ENCODE measurements at regions not wholly inside any gene's neighbourhood (a gene's known extent, or its start where the extent isn't known, plus 50 kb on each side); places are given as distances from the start of the nearest gene placed in this dataset.

GRCh38 chr5:15376088-15376487 is 123.9 kb upstream of the FBXL7 start:
- Histone ChIP-seq H3K4me3 (ENCODE audit: low read length in 2 of 2) (no peak overlapping the region), H3K36me3 (replicated peaks in 1 of 2; ENCODE audit: control insufficient read depth in 2 of 2, insufficient read depth in 2 of 2, low read length in 2 of 2) (no peaks in the 10 kb centered on the region), H3K23ac (ENCODE audit: low read depth, low read length, poor library complexity) (no peak overlapping the region), H3K9ac (ENCODE audit: low read depth, low read length, poor library complexity) (no peak overlapping the region), H2BK5ac (ENCODE audit: low read length) (no peak overlapping the region), H3K4me1 (ENCODE audit: control insufficient read depth in 2 of 2, insufficient read depth in 1 of 2, low read depth in 1 of 2, low read length in 2 of 2) (no peaks in the 10 kb centered on the region), H3K27me3 (ENCODE audit: control insufficient read depth in 3 of 3, insufficient read depth in 3 of 3, low read depth in 1 of 3, low read length in 3 of 3) (no peaks in the 10 kb centered on the region), H4K91ac (ENCODE audit: low read depth, low read length, poor library complexity) (no peak overlapping the region), H3K14ac (ENCODE audit: low read length) (no peak overlapping the region), H3K18ac (ENCODE audit: low read length) (no peak overlapping the region), H3K79me1 (ENCODE audit: low read depth, low read length) (no peaks in the 10 kb centered on the region), H2AFZ (ENCODE audit: low read length) (no peak overlapping the region), H2BK120ac (ENCODE audit: low read depth, low read length) (no peak overlapping the region), H2BK12ac (ENCODE audit: low read length) (no peak overlapping the region), H3K9me3 (replicated peaks in 1 of 2; ENCODE audit: control insufficient read depth in 2 of 2, insufficient read depth in 1 of 2, low read depth in 1 of 2, low read length in 2 of 2) (no peaks in the 10 kb centered on the region), H4K8ac (ENCODE audit: low read depth, low read length) (no peak overlapping the region), H3K4me2 (ENCODE audit: insufficient read depth, low read length, poor library complexity, severe bottlenecking) (no peak overlapping the region), H3K27ac (replicated peaks; ENCODE audit: low read length) (no peak overlapping the region), H2BK15ac (ENCODE audit: low read length) (no peak overlapping the region), H3K4ac (ENCODE audit: low read length) (no peak overlapping the region), H2AK5ac (ENCODE audit: low read depth, low read length) (no peak overlapping the region)
- no peak for DNase-seq (ENCODE audit: low spot score)
- no CpG with 5 or more reads among the region's 1 CpG for WGBS, 2 donors (ENCODE audit: extremely low coverage in 2 of 2, insufficient read length in 2 of 2, insufficient replicate concordance in 1 of 2)

- Histone ChIP-seq H2BK15ac (ENCODE audit: low read length) (no peak overlapping the region), H3K27ac (replicated peaks; ENCODE audit: low read length) (no peak overlapping the region), H2AK5ac (ENCODE audit: low read depth, low read length) (no peak overlapping the region), H2BK5ac (ENCODE audit: low read length) (no peak overlapping the region), H3K23ac (ENCODE audit: low read depth, low read length, poor library complexity) (no peak overlapping the region), H3K4me1 (ENCODE audit: control insufficient read depth in 2 of 2, insufficient read depth in 1 of 2, low read depth in 1 of 2, low read length in 2 of 2) (no peaks in the 10 kb centered on the region), H2BK120ac (ENCODE audit: low read depth, low read length) (no peak overlapping the region), H3K79me1 (ENCODE audit: low read depth, low read length) (no peaks in the 10 kb centered on the region), H3K4me3 (ENCODE audit: low read length in 2 of 2) (no peak overlapping the region), H3K4me2 (ENCODE audit: insufficient read depth, low read length, poor library complexity, severe bottlenecking) (no peak overlapping the region), H3K9me3 (replicated peaks in 1 of 2; ENCODE audit: control insufficient read depth in 2 of 2, insufficient read depth in 1 of 2, low read depth in 1 of 2, low read length in 2 of 2) (no peaks in the 10 kb centered on the region), H3K18ac (ENCODE audit: low read length) (no peak overlapping the region), H4K8ac (ENCODE audit: low read depth, low read length) (no peak overlapping the region), H3K14ac (ENCODE audit: low read length) (no peak overlapping the region), H3K36me3 (replicated peaks in 1 of 2; ENCODE audit: control insufficient read depth in 2 of 2, insufficient read depth in 2 of 2, low read length in 2 of 2) (no peaks in the 10 kb centered on the region), H3K4ac (ENCODE audit: low read length) (no peak overlapping the region), H2BK12ac (ENCODE audit: low read length) (no peak overlapping the region), H2AFZ (ENCODE audit: low read length) (no peak overlapping the region), H3K27me3 (ENCODE audit: control insufficient read depth in 3 of 3, insufficient read depth in 3 of 3, low read depth in 1 of 3, low read length in 3 of 3) (no peaks in the 10 kb centered on the region), H4K91ac (ENCODE audit: low read depth, low read length, poor library complexity) (no peak overlapping the region), H3K9ac (ENCODE audit: low read depth, low read length, poor library complexity) (no peak overlapping the region)
- DNase-seq (ENCODE audit: low spot score): no peak
- WGBS, 2 donors (ENCODE audit: extremely low coverage in 2 of 2, insufficient read length in 2 of 2, insufficient replicate concordance in 1 of 2): no CpG with 5 or more reads among the region's 1 CpG
Observed at GRCh38 chr5:15375559-15375958, 124.4 kb upstream of the FBXL7 start.

- no peak overlapping the region for H3K4me3 ChIP-seq (ENCODE audit: low read length in 2 of 2)
- H3K4ac ChIP-seq (ENCODE audit: low read length): no peak overlapping the region
- no peaks in the 10 kb centered on the region for H3K79me1 ChIP-seq (ENCODE audit: low read depth, low read length)
- no peak overlapping the region for H4K8ac ChIP-seq (ENCODE audit: low read depth, low read length)
- no peaks in the 10 kb centered on the region for H3K9me3 ChIP-seq (replicated peaks in 1 of 2; ENCODE audit: control insufficient read depth in 2 of 2, insufficient read depth in 1 of 2, low read depth in 1 of 2, low read length in 2 of 2)
- no peaks in the 10 kb centered on the region for H3K36me3 ChIP-seq (replicated peaks in 1 of 2; ENCODE audit: control insufficient read depth in 2 of 2, insufficient read depth in 2 of 2, low read length in 2 of 2)
- H4K91ac ChIP-seq (ENCODE audit: low read depth, low read length, poor library complexity): no peak overlapping the region
- no peak overlapping the region for H2AFZ ChIP-seq (ENCODE audit: low read length)
- no peak overlapping the region for H3K27ac ChIP-seq (replicated peaks; ENCODE audit: low read length)
- H3K18ac ChIP-seq (ENCODE audit: low read length): no peak overlapping the region
- DNase-seq (ENCODE audit: low spot score): no peak
- no peaks in the 10 kb centered on the region for H3K4me1 ChIP-seq (ENCODE audit: control insufficient read depth in 2 of 2, insufficient read depth in 1 of 2, low read depth in 1 of 2, low read length in 2 of 2)
- H2BK15ac ChIP-seq (ENCODE audit: low read length): no peak overlapping the region
- no peak overlapping the region for H2BK120ac ChIP-seq (ENCODE audit: low read depth, low read length)
- H3K9ac ChIP-seq (ENCODE audit: low read depth, low read length, poor library complexity): no peak overlapping the region
- no peak overlapping the region for H2AK5ac ChIP-seq (ENCODE audit: low read depth, low read length)
- H3K27me3 ChIP-seq (ENCODE audit: control insufficient read depth in 3 of 3, insufficient read depth in 3 of 3, low read depth in 1 of 3, low read length in 3 of 3): no peaks in the 10 kb centered on the region
- no peak overlapping the region for H3K4me2 ChIP-seq (ENCODE audit: insufficient read depth, low read length, poor library complexity, severe bottlenecking)
- H3K23ac ChIP-seq (ENCODE audit: low read depth, low read length, poor library complexity): no peak overlapping the region
- no peak overlapping the region for H3K14ac ChIP-seq (ENCODE audit: low read length)
- no peak overlapping the region for H2BK5ac ChIP-seq (ENCODE audit: low read length)
- H2BK12ac ChIP-seq (ENCODE audit: low read length): no peak overlapping the region
Observed at GRCh38 chr5:15374886-15375285, 125.1 kb upstream of the FBXL7 start.

- Histone ChIP-seq H4K8ac (ENCODE audit: low read depth, low read length) (no peak overlapping the region), H3K4me2 (ENCODE audit: insufficient read depth, low read length, poor library complexity, severe bottlenecking) (no peak overlapping the region), H3K27me3 (ENCODE audit: control insufficient read depth in 3 of 3, insufficient read depth in 3 of 3, low read depth in 1 of 3, low read length in 3 of 3) (no peaks in the 10 kb centered on the region), H4K91ac (ENCODE audit: low read depth, low read length, poor library complexity) (no peak overlapping the region), H2BK120ac (ENCODE audit: low read depth, low read length) (no peak overlapping the region), H3K4me1 (ENCODE audit: control insufficient read depth in 2 of 2, insufficient read depth in 1 of 2, low read depth in 1 of 2, low read length in 2 of 2) (no peaks in the 10 kb centered on the region), H2AK5ac (ENCODE audit: low read depth, low read length) (no peak overlapping the region), H2BK12ac (ENCODE audit: low read length) (no peak overlapping the region), H3K27ac (replicated peaks; ENCODE audit: low read length) (no peak overlapping the region), H3K23ac (ENCODE audit: low read depth, low read length, poor library complexity) (no peak overlapping the region), H2AFZ (ENCODE audit: low read length) (no peak overlapping the region), H3K9ac (ENCODE audit: low read depth, low read length, poor library complexity) (no peak overlapping the region), H3K36me3 (replicated peaks in 1 of 2; ENCODE audit: control insufficient read depth in 2 of 2, insufficient read depth in 2 of 2, low read length in 2 of 2) (no peaks in the 10 kb centered on the region), H3K4me3 (ENCODE audit: low read length in 2 of 2) (no peak overlapping the region), H3K79me1 (ENCODE audit: low read depth, low read length) (no peaks in the 10 kb centered on the region), H3K14ac (ENCODE audit: low read length) (no peak overlapping the region), H3K4ac (ENCODE audit: low read length) (no peak overlapping the region), H2BK5ac (ENCODE audit: low read length) (no peak overlapping the region), H3K9me3 (replicated peaks in 1 of 2; ENCODE audit: control insufficient read depth in 2 of 2, insufficient read depth in 1 of 2, low read depth in 1 of 2, low read length in 2 of 2) (no peaks in the 10 kb centered on the region), H3K18ac (ENCODE audit: low read length) (no peak overlapping the region), H2BK15ac (ENCODE audit: low read length) (no peak overlapping the region)
- no peak for DNase-seq (ENCODE audit: low spot score)
Observed at GRCh38 chr5:15373151-15373550, 126.8 kb upstream of the FBXL7 start.

Data from neuronal stem cell (in vitro differentiated cells).